ENCODE measurements at regions not wholly inside any gene's neighbourhood (a gene's known extent, or its start where the extent isn't known, plus 50 kb on each side); places are given as distances from the start of the nearest gene placed in this dataset.

DNA sequence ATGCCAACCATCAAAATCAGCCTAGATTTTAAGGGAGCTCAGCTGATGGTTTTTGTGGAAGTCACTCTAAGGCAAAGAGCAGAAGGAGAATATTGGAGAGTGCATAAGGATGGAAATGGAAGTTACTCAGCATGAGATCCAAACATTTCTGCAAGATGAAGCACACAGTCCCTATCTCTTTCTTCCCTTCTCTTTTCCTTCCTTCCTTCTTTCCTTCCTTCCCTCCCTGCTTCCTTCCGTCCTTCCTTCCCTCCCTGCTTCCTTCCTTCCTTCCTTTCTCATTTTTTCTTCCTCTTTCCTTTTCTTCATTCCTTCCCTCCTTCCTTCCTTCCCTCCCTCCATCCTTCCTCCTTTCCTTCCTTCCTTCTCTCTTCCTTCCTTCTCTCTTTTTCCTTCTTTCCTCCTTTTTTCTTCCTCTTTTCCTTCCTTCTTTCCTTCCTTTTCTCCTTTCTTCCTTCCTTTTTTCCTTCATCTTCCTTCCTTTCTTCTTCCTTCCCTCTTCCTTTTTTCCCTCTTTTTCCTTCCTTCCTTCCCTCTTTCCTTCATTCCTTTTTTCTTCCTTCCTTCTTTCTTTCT lies 727.9 kb upstream of the CDH2 start:
- Histone ChIP-seq H3K27ac (replicated peaks) (no peak overlapping the region), H3K9me3 (replicated peaks) (no peaks in the 10 kb centered on the region), H3K27me3 (ENCODE audit: low read depth) (no peaks in the 10 kb centered on the region), H3K36me3 (no peaks in the 10 kb centered on the region), H3K4me3 (no peak overlapping the region), H3K4me1 (no peaks in the 10 kb centered on the region)
- intact Hi-C loops (cut with micrococcal nuclease): no loop called here
- DNase-seq: no peak
- TF ChIP-seq CTCF (IDR thresholded peaks at IDR 0.05; ENCODE audit: borderline replicate concordance): no peak

- no peak for DNase-seq
- no peaks in the 10 kb centered on the region for H3K4me1 ChIP-seq
- intact Hi-C loops (cut with micrococcal nuclease): no loop called here
- H3K36me3 ChIP-seq: no peaks in the 10 kb centered on the region
- no peak overlapping the region for H3K27ac ChIP-seq (replicated peaks)
- H3K4me3 ChIP-seq: no peak overlapping the region
- TF ChIP-seq CTCF (IDR thresholded peaks at IDR 0.05; ENCODE audit: borderline replicate concordance): no peak
- H3K27me3 ChIP-seq (ENCODE audit: low read depth): no peaks in the 10 kb centered on the region
- H3K9me3 ChIP-seq (replicated peaks): no peaks in the 10 kb centered on the region
Observed at GRCh38 chr18:28903306-28903705, 726.4 kb upstream of the CDH2 start.

- Histone ChIP-seq H3K27me3 (ENCODE audit: low read depth) (no peaks in the 10 kb centered on the region), H3K4me3 (no peak overlapping the region), H3K36me3 (no peaks in the 10 kb centered on the region), H3K27ac (replicated peaks) (no peak overlapping the region), H3K9me3 (replicated peaks) (peaks cover 11% of the 10 kb centered on the region), H3K4me1 (no peaks in the 10 kb centered on the region)
- no peak for TF ChIP-seq CTCF (IDR thresholded peaks at IDR 0.05; ENCODE audit: borderline replicate concordance)
- intact Hi-C loops (cut with micrococcal nuclease): no loop called here
- no peak for DNase-seq
Observed at GRCh38 chr18:28890791-28891190, 713.9 kb upstream of the CDH2 start.

DNA sequence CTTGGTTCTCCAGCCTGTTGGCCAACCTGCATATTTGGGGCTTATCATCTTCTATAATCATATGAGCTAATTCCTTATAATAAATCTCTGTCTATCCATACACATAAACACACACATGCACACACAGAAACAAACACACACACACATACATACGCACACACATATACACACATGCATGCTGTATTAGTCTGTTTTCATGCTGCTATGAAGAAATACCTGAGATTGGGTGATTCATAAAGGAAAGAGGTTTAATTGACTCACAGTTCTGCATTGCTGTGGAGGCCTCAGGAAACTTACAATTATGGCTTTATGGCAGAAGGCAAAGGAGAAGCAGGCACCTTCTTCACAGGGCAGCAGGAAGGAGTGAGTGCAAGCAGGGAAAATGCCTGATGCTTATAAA lies 707.4 kb upstream of the CDH2 start:
- intact Hi-C loops (cut with micrococcal nuclease): no loop called here

DNA sequence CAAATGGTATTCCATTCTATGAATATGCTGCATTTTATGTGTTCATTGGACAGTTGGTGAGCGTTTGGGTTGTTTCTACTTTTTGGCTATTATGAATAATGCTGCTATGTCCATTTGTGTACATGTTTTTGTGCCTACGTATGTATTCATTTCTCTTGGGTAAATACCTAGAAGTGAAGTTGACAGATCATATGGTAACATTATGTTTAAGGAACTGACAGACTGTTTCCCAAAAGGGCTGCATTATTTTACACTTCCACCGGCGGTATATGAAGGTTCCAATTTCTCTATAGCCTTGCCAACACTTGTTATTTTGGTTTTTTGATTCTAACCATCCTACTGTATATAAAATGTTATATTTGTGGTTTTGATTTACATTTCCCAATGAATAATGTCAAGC lies 703.9 kb upstream of the CDH2 start:
- H3K36me3 ChIP-seq: no peaks in the 10 kb centered on the region
- no peaks in the 10 kb centered on the region for H3K27me3 ChIP-seq (ENCODE audit: low read depth)
- no peaks in the 10 kb centered on the region for H3K4me1 ChIP-seq
- TF ChIP-seq CTCF (IDR thresholded peaks at IDR 0.05; ENCODE audit: borderline replicate concordance): no peak
- intact Hi-C loops (cut with micrococcal nuclease): no loop called here
- DNase-seq: no peak
- H3K9me3 ChIP-seq (replicated peaks): no peaks in the 10 kb centered on the region
- H3K4me3 ChIP-seq: no peak overlapping the region
- H3K27ac ChIP-seq (replicated peaks): no peak overlapping the region

More for the DNA sequence above, 707.4 kb upstream of the CDH2 start:
- no peaks in the 10 kb centered on the region for H3K9me3 ChIP-seq (replicated peaks)
- DNase-seq: no peak
- H3K4me1 ChIP-seq: no peaks in the 10 kb centered on the region
- no peaks in the 10 kb centered on the region for H3K27me3 ChIP-seq (ENCODE audit: low read depth)
- no peak overlapping the region for H3K27ac ChIP-seq (replicated peaks)
- no peak for TF ChIP-seq CTCF (IDR thresholded peaks at IDR 0.05; ENCODE audit: borderline replicate concordance)
- no peak overlapping the region for H3K4me3 ChIP-seq
- no peaks in the 10 kb centered on the region for H3K36me3 ChIP-seq
